NB4 (cell line): ENCODE measurements at regions not wholly inside any gene's neighbourhood (a gene's known extent, or its start where the extent isn't known, plus 50 kb on each side); places are given as distances from the start of the nearest gene placed in this dataset.

Source experiments
- CTCF ChIP-seq: IDR thresholded peaks from one replicate; pipeline ENCODE4 v1.5.1; 2012; ENCODE audit warnings: low read depth, low read length
- MYC ChIP-seq: IDR thresholded peaks from 2 replicates; pipeline ENCODE4 v1.6.1; 2011; ENCODE audit warnings: low read depth, low read length

DNA sequence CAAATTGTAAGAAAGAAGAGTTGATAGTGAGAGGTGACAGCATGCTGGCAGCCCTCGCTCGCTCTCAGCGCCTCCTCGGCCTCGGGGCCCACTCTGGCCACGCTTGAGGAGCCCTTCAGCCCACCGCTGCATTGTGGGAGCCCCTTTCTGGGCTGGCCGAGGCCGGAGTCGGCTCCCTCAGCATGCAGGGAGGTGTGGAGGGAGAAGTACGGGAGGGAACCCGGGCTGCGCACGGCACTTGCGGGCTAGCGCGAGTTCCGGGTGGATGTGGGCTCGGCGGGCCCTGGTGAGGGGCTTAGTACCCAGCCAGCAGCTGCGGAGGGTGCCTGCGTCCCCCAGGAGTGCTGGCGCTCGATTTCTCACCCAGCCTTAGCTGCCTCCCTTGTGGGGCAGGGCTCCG lies 539.7 kb upstream of the CCDC179 start:
- TF ChIP-seq CTCF, result no peak
- TF ChIP-seq MYC, result no peak
